Urothelium cell line (cell line): ENCODE measurements at regions not wholly inside any gene's neighbourhood (a gene's known extent, or its start where the extent isn't known, plus 50 kb on each side); places are given as distances from the start of the nearest gene placed in this dataset.
A peak's percentile ranks its signal among the peaks of the same experiment; 100 is the strongest.

Experiments used
- DNase-seq: peaks from one replicate; pipeline ENCODE4 v3.0.0; 2011; ENCODE audit warnings: low spot score, mixed read lengths
- FAIRE-seq: peaks from 2 replicates; lab custom pipeline; 2011; peaks lifted over from hg19 to GRCh38; lab: Jason Lieb, UNC

- no peak for FAIRE-seq
- no peak for DNase-seq
These were observed 155.4 kb upstream of the TPM1 start for GRCh38 chr15:62887113-62887570.

GRCh38 chr15:62888623-62889022, 153.9 kb upstream of the TPM1 start:
- no peak for DNase-seq
- peak; percentile 17 for FAIRE-seq

GRCh38 chr15:62889141-62889661, 153.3 kb upstream of the TPM1 start:
- no peak for FAIRE-seq
- no peak for DNase-seq

GRCh38 chr15:62889734-62890505, 152.6 kb upstream of the TPM1 start:
- DNase-seq (no peak), FAIRE-seq (no peak)

- FAIRE-seq (peak; percentile 71), DNase-seq (no peak)
These were observed 148.0 kb upstream of the TPM1 start for GRCh38 chr15:62894322-62895085.

- FAIRE-seq, result peak; percentile 30
- DNase-seq, result no peak
These were observed 147.2 kb upstream of the TPM1 start for GRCh38 chr15:62895139-62895866.

GRCh38 chr15:62895905-62896316, 146.6 kb upstream of the TPM1 start:
- FAIRE-seq (no peak), DNase-seq (no peak)

GRCh38 chr15:62896380-62896866, 146.1 kb upstream of the TPM1 start:
- DNase-seq, result peak; percentile 60
- FAIRE-seq, result no peak

GRCh38 chr15:62896969-62897486, 145.5 kb upstream of the TPM1 start:
- peak; percentile 90 for FAIRE-seq
- DNase-seq, result peak; percentile 98

- no peak for DNase-seq
- no peak for FAIRE-seq
These were observed 144.9 kb upstream of the TPM1 start for GRCh38 chr15:62897634-62898033.

- DNase-seq (peak; percentile 71), FAIRE-seq (peak; percentile 44)
These were observed 143.5 kb upstream of the TPM1 start for GRCh38 chr15:62899090-62899493.

- DNase-seq (no peak), FAIRE-seq (no peak)
These were observed 142.3 kb upstream of the TPM1 start for GRCh38 chr15:62900071-62900802.

GRCh38 chr15:62901087-62901486, 141.5 kb upstream of the TPM1 start:
- DNase-seq, result no peak
- FAIRE-seq, result peak; percentile 66

- peak; percentile 94 for FAIRE-seq
- no peak for DNase-seq
These were observed 140.5 kb upstream of the TPM1 start for GRCh38 chr15:62901909-62902546.

- FAIRE-seq (no peak), DNase-seq (no peak)
These were observed 139.7 kb upstream of the TPM1 start for GRCh38 chr15:62902821-62903220.

GRCh38 chr15:62903437-62903836, 139.1 kb upstream of the TPM1 start:
- FAIRE-seq, result no peak
- DNase-seq, result no peak

- FAIRE-seq (no peak), DNase-seq (no peak)
These were observed 138.3 kb upstream of the TPM1 start for GRCh38 chr15:62904041-62904910.

GRCh38 chr15:62906627-62907026, 135.9 kb upstream of the TPM1 start:
- FAIRE-seq (no peak), DNase-seq (no peak)

GRCh38 chr15:62907275-62907674, 135.3 kb upstream of the TPM1 start:
- DNase-seq (no peak), FAIRE-seq (peak; percentile 87)
